ENCODE measurements at regions not wholly inside any gene's neighbourhood (a gene's known extent, or its start where the extent isn't known, plus 50 kb on each side); places are given as distances from the start of the nearest gene placed in this dataset.

- TF ChIP-seq CTCF (IDR thresholded peaks at IDR 0.05 in 2 of 3, conservative IDR thresholded peaks at IDR 0.05 in 1 of 3; ENCODE audit: borderline replicate concordance in 1 of 3, insufficient read depth in 1 of 3, low read depth in 2 of 3, low read length in 2 of 3) (no peak), POLR2A (IDR thresholded peaks at IDR 0.05; ENCODE audit: borderline replicate concordance, extremely low read depth, insufficient read depth, insufficient read length) (no peak), CBX3 (IDR thresholded peaks at IDR 0.05; ENCODE audit: low read depth) (no peak), ZFX (IDR thresholded peaks at IDR 0.05) (no peak), POLR2AphosphoS5 (IDR thresholded peaks at IDR 0.05; ENCODE audit: low read depth, low read length) (no peak)
Measured at GRCh38 chr5:67248703-67249589, 52.3 kb upstream of the CD180 start.
